DND-41 (cell line): ENCODE measurements at regions not wholly inside any gene's neighbourhood (a gene's known extent, or its start where the extent isn't known, plus 50 kb on each side); places are given as distances from the start of the nearest gene placed in this dataset.

ENCODE experiments used
- EZH2 ChIP-seq: IDR thresholded peaks from 3 replicates; pipeline ENCODE4 v1.6.1; 2012; ENCODE audit warnings: borderline replicate concordance, low read depth, mild to moderate bottlenecking, moderate library complexity, low read length, inconsistent platforms; ENCODE audit not compliant: severe bottlenecking
- TF ChIP-seq, protein P1 (sequence below): IDR thresholded peaks from 2 replicates; pipeline ENCODE4 v1.5.1; 2012; ENCODE audit warnings: borderline replicate concordance, low read length, moderate library complexity, mild to moderate bottlenecking; ENCODE audit not compliant: poor library complexity, severe bottlenecking; ENCODE audit errors: extremely low read depth

DNA sequence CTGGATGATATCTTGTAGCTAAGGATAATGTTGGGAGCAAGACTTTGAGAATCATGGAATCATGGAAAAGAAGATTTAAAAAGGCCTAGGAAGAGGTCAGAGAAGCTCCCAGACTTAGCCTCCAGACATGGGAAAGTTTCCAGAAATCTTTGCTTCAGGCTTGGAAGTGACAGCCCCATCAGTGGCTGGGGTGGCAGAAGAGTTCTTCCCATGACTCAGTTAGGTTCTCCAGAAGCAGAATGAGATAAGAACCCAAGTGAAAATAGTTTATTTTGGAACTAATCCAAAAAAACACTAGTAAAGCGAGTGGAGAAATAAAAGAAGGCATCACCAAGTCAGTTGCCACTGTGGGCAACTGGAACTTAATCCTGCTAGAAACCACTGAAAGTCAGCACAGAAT lies 506.9 kb downstream of the MID1IP1 start:
- TF ChIP-seq, protein P1, sequence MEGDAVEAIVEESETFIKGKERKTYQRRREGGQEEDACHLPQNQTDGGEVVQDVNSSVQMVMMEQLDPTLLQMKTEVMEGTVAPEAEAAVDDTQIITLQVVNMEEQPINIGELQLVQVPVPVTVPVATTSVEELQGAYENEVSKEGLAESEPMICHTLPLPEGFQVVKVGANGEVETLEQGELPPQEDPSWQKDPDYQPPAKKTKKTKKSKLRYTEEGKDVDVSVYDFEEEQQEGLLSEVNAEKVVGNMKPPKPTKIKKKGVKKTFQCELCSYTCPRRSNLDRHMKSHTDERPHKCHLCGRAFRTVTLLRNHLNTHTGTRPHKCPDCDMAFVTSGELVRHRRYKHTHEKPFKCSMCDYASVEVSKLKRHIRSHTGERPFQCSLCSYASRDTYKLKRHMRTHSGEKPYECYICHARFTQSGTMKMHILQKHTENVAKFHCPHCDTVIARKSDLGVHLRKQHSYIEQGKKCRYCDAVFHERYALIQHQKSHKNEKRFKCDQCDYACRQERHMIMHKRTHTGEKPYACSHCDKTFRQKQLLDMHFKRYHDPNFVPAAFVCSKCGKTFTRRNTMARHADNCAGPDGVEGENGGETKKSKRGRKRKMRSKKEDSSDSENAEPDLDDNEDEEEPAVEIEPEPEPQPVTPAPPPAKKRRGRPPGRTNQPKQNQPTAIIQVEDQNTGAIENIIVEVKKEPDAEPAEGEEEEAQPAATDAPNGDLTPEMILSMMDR = no peak
- TF ChIP-seq EZH2 = no peak
